Endothelial cell of umbilical vein (primary cell): ENCODE measurements at regions not wholly inside any gene's neighbourhood (a gene's known extent, or its start where the extent isn't known, plus 50 kb on each side); places are given as distances from the start of the nearest gene placed in this dataset.

ENCODE experiments used
- BruUV-seq: library from RNA; stranded (reverse); fragments of 400-500 nt; replicated peaks from 2 replicates; lab custom pipeline; 2021; lab: Mats Ljungman, UMichigan
- CTCF ChIA-PET: fragments of 300-600, 350-600 bp; sonication (Branson Sonifier 250); formaldehyde crosslinking; loops from one replicate; lab custom pipeline; 2021; ENCODE audit warnings: antibody characterized with exemption, inconsistent platforms; lab: Charles Lee
- POLR2A ChIA-PET: fragments of 300-600, 350-600 bp; sonication (Branson Sonifier 250); formaldehyde crosslinking; loops from one replicate; lab custom pipeline; 2021; ENCODE audit warnings: antibody characterized with exemption, inconsistent platforms; lab: Charles Lee
- DNase-seq: peaks from one replicate; pipeline ENCODE4 v3.0.0-alpha.2; 2011; ENCODE audit warnings: low read depth, low spot score
- FAIRE-seq: peaks from 2 replicates; lab custom pipeline; 2011; peaks lifted over from hg19 to GRCh38; lab: Jason Lieb, UNC
- H2AFZ ChIP-seq: 2 replicates; pipeline ENCODE4 v1.6.0; 2012; ENCODE audit warnings: low read depth, low read length, control low read depth, inconsistent platforms
- H3K27ac ChIP-seq: 2 replicates; pipeline ENCODE4 v1.5.1; 2011; ENCODE audit warnings: low read depth, mild to moderate bottlenecking, control low read depth, low read length, moderate library complexity; ENCODE audit not compliant: insufficient read depth
- H3K27me3 ChIP-seq, 2 experiments: 2 replicates each; pipeline versions ENCODE4 v1.6.0 to v1.6.1; 2011; ENCODE audit warnings: low read length in 2 of 2, mixed read lengths in 1 of 2; ENCODE audit not compliant: control insufficient read depth in 2 of 2, insufficient read depth in 2 of 2
- H3K36me3 ChIP-seq, 2 experiments: 2 replicates in 1 of 2; 3 replicates in 1 of 2; pipeline ENCODE4 v1.5.1; 2011; ENCODE audit warnings: low read length in 2 of 2, mild to moderate bottlenecking in 1 of 2, moderate library complexity in 1 of 2; ENCODE audit not compliant: control insufficient read depth in 2 of 2, insufficient read depth in 2 of 2; ENCODE audit errors: extremely low read depth in 1 of 2
- H3K4me1 ChIP-seq: 3 replicates; pipeline ENCODE4 v1.5.1; 2011; ENCODE audit warnings: mild to moderate bottlenecking, low read length; ENCODE audit not compliant: control insufficient read depth, insufficient read depth; ENCODE audit errors: extremely low read depth
- H3K4me2 ChIP-seq: 2 replicates; pipeline ENCODE4 v1.6.1; 2011; ENCODE audit warnings: low read length, control low read depth, mixed read lengths; ENCODE audit not compliant: insufficient read depth
- H3K4me3 ChIP-seq, 3 experiments: fragments of 200-600 bp in 1 of 3; sonication (generic), shearing (Covaris generic) in 1 of 3; replicated peaks in 1 of 3; 2 replicates each; pipeline ENCODE4 v1.5.1; 2011 to 2016; ENCODE audit warnings: control low read depth in 3 of 3, low read length in 3 of 3, mild to moderate bottlenecking in 2 of 3, inconsistent platforms in 1 of 3, low read depth in 1 of 3, moderate library complexity in 1 of 3; ENCODE audit not compliant: insufficient read depth in 1 of 3
- H3K79me2 ChIP-seq: 2 replicates; pipeline ENCODE4 v1.6.0; 2012; ENCODE audit warnings: low read length, inconsistent platforms; ENCODE audit not compliant: control insufficient read depth, insufficient read depth
- H3K9ac ChIP-seq: replicated peaks from 2 replicates; pipeline ENCODE3; 2011; ENCODE audit warnings: low read length, control low read depth; ENCODE audit not compliant: insufficient read depth; ENCODE audit errors: extremely low read depth
- H3K9me1 ChIP-seq: replicated peaks from 3 replicates; pipeline ENCODE4 v1.6.0; 2011; ENCODE audit warnings: mild to moderate bottlenecking, low read length; ENCODE audit not compliant: control insufficient read depth, insufficient read depth; ENCODE audit errors: extremely low read depth
- H3K9me3 ChIP-seq: replicated peaks from 2 replicates; pipeline ENCODE4 v1.5.1; 2012; ENCODE audit warnings: low read length, inconsistent platforms; ENCODE audit not compliant: control insufficient read depth, insufficient read depth
- H4K20me1 ChIP-seq: replicated peaks from 2 replicates; pipeline ENCODE3; 2011; ENCODE audit warnings: mild to moderate bottlenecking, low read length; ENCODE audit not compliant: control insufficient read depth, insufficient read depth; ENCODE audit errors: extremely low read depth
- EZH2 ChIP-seq: IDR thresholded peaks from 2 replicates; pipeline ENCODE4 v1.6.1; 2012; ENCODE audit warnings: borderline replicate concordance, low read depth, mild to moderate bottlenecking, moderate library complexity, low read length, inconsistent platforms; ENCODE audit not compliant: severe bottlenecking
- FOS ChIP-seq: IDR thresholded peaks from 2 replicates; pipeline ENCODE4 v1.6.1; 2011; ENCODE audit warnings: mild to moderate bottlenecking, low read length, moderate library complexity, borderline replicate concordance; ENCODE audit not compliant: insufficient read depth
- GATA2 ChIP-seq: IDR thresholded peaks from 2 replicates; pipeline ENCODE4 v1.7.0; 2011; ENCODE audit warnings: low read depth, mild to moderate bottlenecking, moderate library complexity, mixed read lengths, low read length; ENCODE audit not compliant: insufficient read length, insufficient read depth
- JUN ChIP-seq: IDR thresholded peaks from 2 replicates; pipeline ENCODE4 v1.6.1; 2011; ENCODE audit warnings: borderline replicate concordance, low read depth; ENCODE audit not compliant: insufficient read length, insufficient read depth
- MYC ChIP-seq: IDR thresholded peaks from one replicate; pipeline ENCODE4 v1.6.1; 2011; ENCODE audit warnings: mild to moderate bottlenecking, low read depth, low read length
- POLR2A ChIP-seq: IDR thresholded peaks from 2 replicates; pipeline ENCODE4 v1.6.1; 2012; ENCODE audit warnings: low read depth, mild to moderate bottlenecking, control low read depth, low read length
- POLR2AphosphoS5 ChIP-seq: IDR thresholded peaks from 2 replicates; pipeline ENCODE4 v1.6.1; 2012; ENCODE audit warnings: low read depth, mild to moderate bottlenecking, control low read depth, low read length, moderate library complexity; ENCODE audit not compliant: insufficient read depth
- dilution Hi-C: fragments of 300-500 bp; cut with MboI; formaldehyde crosslinking; loops from one replicate; pipeline ENCODE4 v1.15.0; 2019; ENCODE audit warnings: low sequenced_read_pairs; ENCODE audit not compliant: extremely low pct_ligation_motif_present
- intact Hi-C: fragments of 100-400 bp; cut with micrococcal nuclease; formaldehyde crosslinking; loops from one replicate; pipeline ENCODE4 v1.10.0; 2022
- TF ChIP-seq, protein P1 (sequence below), 2 donors: IDR thresholded peaks; 1 replicate in 1 of 2; 2 replicates in 1 of 2; pipeline ENCODE4 v1.5.1; 2011; ENCODE audit warnings: low read length in 2 of 2, mild to moderate bottlenecking in 2 of 2, moderate library complexity in 2 of 2, control low read depth in 1 of 2, inconsistent platforms in 1 of 2, low read depth in 1 of 2; ENCODE audit not compliant: insufficient read depth in 1 of 2; ENCODE audit errors: extremely low read depth in 1 of 2
- TF ChIP-seq, protein P2 (sequence below): IDR thresholded peaks from 2 replicates; pipeline ENCODE4 v1.6.1; 2011; ENCODE audit not compliant: insufficient read depth, insufficient read length

DNA sequence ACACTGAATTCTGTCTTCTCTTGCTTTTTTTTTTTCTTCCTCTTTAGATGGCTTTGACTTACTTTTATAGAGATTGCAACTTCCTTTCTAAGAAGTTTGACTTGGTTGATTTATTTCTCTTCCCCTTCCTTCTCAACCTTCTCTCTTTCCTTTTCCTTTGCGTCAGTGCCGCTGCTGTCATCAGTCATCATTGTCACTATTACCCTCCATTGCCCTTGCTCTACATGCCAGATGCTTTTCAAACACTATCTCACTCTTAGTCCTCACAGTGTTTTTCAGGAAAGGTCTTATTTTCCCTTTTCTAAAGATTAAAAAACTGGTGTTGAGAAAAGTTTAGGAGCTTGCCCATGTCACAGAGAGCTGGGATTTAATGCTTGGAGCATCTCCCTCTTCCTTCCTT, 74.7 kb upstream of the C11orf87 start:
- no peak for FAIRE-seq

More for the DNA sequence above, 74.7 kb upstream of the C11orf87 start:
- intact Hi-C loops, result no loop called here
- H3K4me3 ChIP-seq, result no peak overlapping the region
- no peak overlapping the region for H3K27ac ChIP-seq
- H3K27me3 ChIP-seq, result no peaks in the 10 kb centered on the region
- dilution Hi-C loops, result no loop called here
- TF ChIP-seq POLR2A (no peak), GATA2 (no peak), FOS (no peak), EZH2 (no peak), JUN (no peak), POLR2AphosphoS5 (no peak), MYC (no peak)
- TF ChIP-seq, protein P1, sequence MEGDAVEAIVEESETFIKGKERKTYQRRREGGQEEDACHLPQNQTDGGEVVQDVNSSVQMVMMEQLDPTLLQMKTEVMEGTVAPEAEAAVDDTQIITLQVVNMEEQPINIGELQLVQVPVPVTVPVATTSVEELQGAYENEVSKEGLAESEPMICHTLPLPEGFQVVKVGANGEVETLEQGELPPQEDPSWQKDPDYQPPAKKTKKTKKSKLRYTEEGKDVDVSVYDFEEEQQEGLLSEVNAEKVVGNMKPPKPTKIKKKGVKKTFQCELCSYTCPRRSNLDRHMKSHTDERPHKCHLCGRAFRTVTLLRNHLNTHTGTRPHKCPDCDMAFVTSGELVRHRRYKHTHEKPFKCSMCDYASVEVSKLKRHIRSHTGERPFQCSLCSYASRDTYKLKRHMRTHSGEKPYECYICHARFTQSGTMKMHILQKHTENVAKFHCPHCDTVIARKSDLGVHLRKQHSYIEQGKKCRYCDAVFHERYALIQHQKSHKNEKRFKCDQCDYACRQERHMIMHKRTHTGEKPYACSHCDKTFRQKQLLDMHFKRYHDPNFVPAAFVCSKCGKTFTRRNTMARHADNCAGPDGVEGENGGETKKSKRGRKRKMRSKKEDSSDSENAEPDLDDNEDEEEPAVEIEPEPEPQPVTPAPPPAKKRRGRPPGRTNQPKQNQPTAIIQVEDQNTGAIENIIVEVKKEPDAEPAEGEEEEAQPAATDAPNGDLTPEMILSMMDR (IDR thresholded peaks at IDR 0.05; ENCODE audit: extremely low read depth in 1 of 2, insufficient read depth in 1 of 2, low read depth in 1 of 2, low read length in 2 of 2), result no peak
- TF ChIP-seq, protein P2, sequence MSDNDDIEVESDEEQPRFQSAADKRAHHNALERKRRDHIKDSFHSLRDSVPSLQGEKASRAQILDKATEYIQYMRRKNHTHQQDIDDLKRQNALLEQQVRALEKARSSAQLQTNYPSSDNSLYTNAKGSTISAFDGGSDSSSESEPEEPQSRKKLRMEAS, result no peak
- POLR2A ChIA-PET, result no interaction called here
- no peaks in the 10 kb centered on the region for H3K79me2 ChIP-seq
- H3K36me3 ChIP-seq, result no peaks in the 10 kb centered on the region
- H2AFZ ChIP-seq, result no peak overlapping the region
- H3K4me1 ChIP-seq, result no peaks in the 10 kb centered on the region
- BruUV-seq, result no TSS peak
- H3K9me3 ChIP-seq, result no peaks in the 10 kb centered on the region
- H3K9ac ChIP-seq, result no peak overlapping the region
- H3K9me1 ChIP-seq, result no peaks in the 10 kb centered on the region
- no peak overlapping the region for H3K4me2 ChIP-seq
- DNase-seq, result no peak
- H4K20me1 ChIP-seq, result no peaks in the 10 kb centered on the region
- CTCF ChIA-PET, result no interaction called here
